ENCODE measurements at regions not wholly inside any gene's neighbourhood (a gene's known extent, or its start where the extent isn't known, plus 50 kb on each side); places are given as distances from the start of the nearest gene placed in this dataset.
"Not testable (repeated sequence)": the region's sequence is repeated elsewhere in the genome, so short reads cannot be mapped to it uniquely, and the experiment has no call there.

- DNase-seq, result no peak
Observed at GRCh38 chrX:13955975-13956374, 73.7 kb downstream of the GEMIN8 start.

GRCh38 chrX:13955095-13955647, 74.5 kb downstream of the GEMIN8 start:
- no peak for DNase-seq

- no peak for DNase-seq
Observed at GRCh38 chrX:13952581-13952980, 77.1 kb downstream of the GEMIN8 start.

- not testable (repeated sequence) for DNase-seq
Observed at GRCh38 chrX:13946223-13946622, 83.5 kb downstream of the GEMIN8 start.

GRCh38 chrX:13945787-13946186, 83.9 kb downstream of the GEMIN8 start:
- DNase-seq, result not testable (repeated sequence)

GRCh38 chrX:13940671-13941070, 89.0 kb downstream of the GEMIN8 start:
- DNase-seq, result no peak

- DNase-seq, result no peak
Observed at GRCh38 chrX:13939741-13940597, 89.7 kb downstream of the GEMIN8 start.

GRCh38 chrX:13938829-13939530, 90.7 kb downstream of the GEMIN8 start:
- no peak for DNase-seq

- DNase-seq, result no peak
Observed at GRCh38 chrX:13938051-13938828, 91.5 kb downstream of the GEMIN8 start.

GRCh38 chrX:13937370-13938050, 92.2 kb downstream of the GEMIN8 start:
- DNase-seq, result no peak

- DNase-seq, result no peak
Observed at GRCh38 chrX:13936521-13937225, 93.0 kb downstream of the GEMIN8 start.

- DNase-seq, result no peak
Observed at GRCh38 chrX:13934731-13935130, 95.0 kb downstream of the GEMIN8 start.

GRCh38 chrX:13933851-13934250, 95.8 kb downstream of the GEMIN8 start:
- DNase-seq, result no peak

- DNase-seq, result no peak
Observed at GRCh38 chrX:13933352-13933751, 96.3 kb downstream of the GEMIN8 start.

GRCh38 chrX:13932416-13932815, 97.3 kb downstream of the GEMIN8 start:
- no peak for DNase-seq

- no peak for DNase-seq
Observed at GRCh38 chrX:13927175-13927574, 102.5 kb downstream of the GEMIN8 start.

- no peak for DNase-seq
Observed at GRCh38 chrX:13923845-13924244, 105.8 kb downstream of the GEMIN8 start.

GRCh38 chrX:13923289-13923688, 106.4 kb upstream of the GPM6B start:
- DNase-seq, result no peak

GRCh38 chrX:13917507-13917906, 100.6 kb upstream of the GPM6B start:
- DNase-seq, result no peak

- no peak for DNase-seq
Observed at GRCh38 chrX:13911586-13911985, 94.7 kb upstream of the GPM6B start.

- no peak for DNase-seq
Observed at GRCh38 chrX:13906093-13906492, 89.2 kb upstream of the GPM6B start.

GRCh38 chrX:13903405-13903804, 86.5 kb upstream of the GPM6B start:
- no peak for DNase-seq

Measured in T1000 (cell line).